Prostate gland (tissue), 2 donors: ENCODE measurements at regions not wholly inside any gene's neighbourhood (a gene's known extent, or its start where the extent isn't known, plus 50 kb on each side); places are given as distances from the start of the nearest gene placed in this dataset.

Experiments
- CTCF ChIP-seq, 4 experiments: fragments of 200-600 bp in 2 of 4; fragments of 450-650 bp in 2 of 4; sonication (generic) in 2 of 4; IDR thresholded peaks; 1 replicate in 3 of 4; 2 replicates in 1 of 4; pipeline ENCODE4 v1.5.1; 2016 to 2019; ENCODE audit warnings: antibody characterized with exemption in 4 of 4, mild to moderate bottlenecking in 2 of 4, moderate library complexity in 2 of 4
- POLR2A ChIP-seq: fragments of 450-650 bp; IDR thresholded peaks from one replicate; pipeline ENCODE4 v1.6.1; 2016; ENCODE audit warnings: antibody characterized with exemption, mild to moderate bottlenecking
- POLR2AphosphoS5 ChIP-seq: sonication (generic); formaldehyde crosslinking; IDR thresholded peaks from one replicate; pipeline ENCODE4 v1.6.1; 2017; ENCODE audit warnings: antibody characterized with exemption

GRCh38 chr13:61094865-61095264, 320.8 kb downstream of the PCDH20 start:
- TF ChIP-seq CTCF (IDR thresholded peaks at IDR 0.05): no peak
- TF ChIP-seq POLR2A: no peak
- TF ChIP-seq POLR2AphosphoS5: no peak
